SHP77 (cell line): ENCODE measurements at regions not wholly inside any gene's neighbourhood (a gene's known extent, or its start where the extent isn't known, plus 50 kb on each side); places are given as distances from the start of the nearest gene placed in this dataset.
"Not testable (repeated sequence)": the region's sequence is repeated elsewhere in the genome, so short reads cannot be mapped to it uniquely, and the experiment has no call there.

Experiments
- DNase-seq, 2 experiments: peaks; one replicate each; lab custom pipeline; 2025; lab: John Stamatoyannopoulos, UW

DNA sequence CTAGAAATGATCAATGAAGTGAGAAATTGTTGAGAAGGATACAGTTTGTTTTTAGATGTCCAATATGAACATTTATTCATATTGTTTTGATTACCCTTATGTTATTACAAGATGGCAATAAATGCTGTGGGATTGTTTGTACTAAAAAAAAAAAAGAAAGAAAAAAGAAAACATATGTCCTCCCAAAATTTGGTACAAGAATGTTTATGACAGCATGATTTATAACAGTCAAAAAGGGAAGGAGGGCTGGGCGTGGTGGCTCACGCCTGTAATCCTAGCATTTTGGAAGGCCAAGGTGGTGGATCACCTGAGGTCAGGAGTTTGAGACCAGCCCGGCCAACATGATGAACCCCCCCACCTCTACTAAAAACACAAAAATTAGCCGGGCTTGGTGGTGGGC lies 78.5 kb upstream of the ID2 start:
- not testable (repeated sequence) for DNase-seq

GRCh38 chr2:8604262-8604661 lies 77.6 kb upstream of the ID2 start:
- no peak for DNase-seq

GRCh38 chr2:8605351-8606065 lies 76.3 kb upstream of the ID2 start:
- DNase-seq, result peak in 1 of 2 experiments; percentile 30

DNA sequence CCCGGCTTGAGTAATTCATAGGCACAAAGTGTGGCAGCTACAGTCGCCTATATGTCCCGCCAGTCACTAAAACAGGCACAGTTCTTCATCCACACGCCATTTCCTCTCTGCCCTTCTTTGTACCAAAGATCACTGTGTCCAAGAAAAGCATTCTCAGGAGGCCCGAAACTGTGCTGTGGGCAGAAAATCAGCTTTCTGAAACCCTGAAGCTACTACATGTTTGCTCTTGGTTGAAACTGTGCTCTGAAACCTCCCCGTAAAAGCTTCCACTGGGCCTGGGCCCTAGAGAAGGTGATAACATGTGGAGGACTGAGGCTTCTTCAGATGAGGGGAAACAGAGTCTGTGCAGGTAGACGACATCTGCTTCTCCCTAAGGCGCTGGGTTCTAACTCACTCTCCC lies 75.6 kb upstream of the ID2 start:
- DNase-seq, result no peak

DNA sequence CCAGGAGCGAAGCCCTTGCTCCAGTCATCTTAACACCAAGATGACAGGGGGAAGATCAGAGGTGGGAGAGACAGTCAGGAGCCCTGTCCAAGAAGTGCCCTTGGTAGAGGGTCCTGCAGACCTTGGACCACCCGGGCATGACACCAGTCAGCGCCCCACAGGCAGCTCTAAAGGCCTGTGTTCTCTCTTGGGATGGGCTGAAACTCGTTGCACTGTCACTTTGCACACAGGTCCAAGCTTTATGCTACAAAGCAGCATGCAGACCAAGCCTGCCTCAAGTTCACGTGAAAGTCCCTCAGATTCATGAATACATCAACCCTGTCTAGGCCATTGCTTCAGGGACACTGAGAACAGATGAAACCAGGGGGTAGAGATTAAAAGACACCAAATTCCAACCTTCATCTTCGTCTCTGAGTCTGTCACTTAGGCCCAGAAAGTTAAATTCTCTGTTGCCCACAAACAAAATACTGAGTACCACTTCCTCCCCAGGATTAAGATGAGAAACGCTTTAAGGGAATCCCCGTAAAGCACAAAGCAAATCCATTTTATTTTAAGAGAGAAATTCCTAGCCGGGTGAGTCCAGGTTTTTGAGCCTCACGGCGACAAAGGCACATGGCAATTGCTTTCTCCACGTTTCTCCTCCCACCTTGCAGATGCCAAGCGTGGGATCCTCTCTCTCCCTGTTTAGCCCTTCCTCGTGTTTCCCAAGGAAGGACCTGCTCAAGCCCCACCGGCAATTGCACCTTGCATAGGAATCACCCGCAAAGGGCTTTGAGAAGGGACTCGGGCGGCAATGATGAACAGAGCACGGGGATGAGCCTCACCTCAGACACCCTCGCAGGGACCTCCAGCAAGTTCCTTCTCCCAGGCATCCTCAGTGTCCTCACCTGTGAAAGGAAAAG lies 75.0 kb upstream of the ID2 start:
- DNase-seq, result no peak

GRCh38 chr2:8607606-8608005 lies 74.2 kb upstream of the ID2 start:
- DNase-seq, result no peak

DNA sequence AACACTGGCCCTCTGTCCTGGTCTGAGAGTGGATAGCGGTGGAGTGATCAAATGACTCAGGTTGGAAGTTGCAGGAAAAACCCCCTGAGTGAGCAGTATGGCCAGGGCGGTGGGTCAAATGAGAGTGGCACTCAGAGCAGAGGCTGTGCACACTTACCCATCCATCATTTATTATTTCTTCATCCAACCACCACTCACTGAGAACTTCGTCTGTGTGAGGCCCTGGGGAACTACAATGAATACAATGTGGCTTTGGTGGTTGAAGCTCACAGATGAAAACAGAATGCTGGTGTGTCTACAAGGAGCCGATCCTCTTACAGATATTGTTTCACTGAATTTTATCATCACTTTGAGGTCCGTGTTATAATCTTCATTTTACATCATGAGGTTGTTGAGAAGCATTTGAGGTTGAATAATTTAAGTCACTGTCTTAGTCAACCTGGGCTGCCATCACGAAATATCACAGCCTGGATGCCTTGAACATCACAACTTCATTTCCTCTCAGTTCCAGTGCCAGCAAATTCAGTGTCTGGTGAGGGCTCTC lies 73.4 kb upstream of the ID2 start:
- DNase-seq, result no peak

GRCh38 chr2:8609357-8609811 lies 72.5 kb upstream of the ID2 start:
- no peak for DNase-seq

- DNase-seq, result not testable (repeated sequence)
Observed at GRCh38 chr2:8610775-8611174, 71.1 kb upstream of the ID2 start.

GRCh38 chr2:8611246-8611645 lies 70.6 kb upstream of the ID2 start:
- no peak for DNase-seq

DNA sequence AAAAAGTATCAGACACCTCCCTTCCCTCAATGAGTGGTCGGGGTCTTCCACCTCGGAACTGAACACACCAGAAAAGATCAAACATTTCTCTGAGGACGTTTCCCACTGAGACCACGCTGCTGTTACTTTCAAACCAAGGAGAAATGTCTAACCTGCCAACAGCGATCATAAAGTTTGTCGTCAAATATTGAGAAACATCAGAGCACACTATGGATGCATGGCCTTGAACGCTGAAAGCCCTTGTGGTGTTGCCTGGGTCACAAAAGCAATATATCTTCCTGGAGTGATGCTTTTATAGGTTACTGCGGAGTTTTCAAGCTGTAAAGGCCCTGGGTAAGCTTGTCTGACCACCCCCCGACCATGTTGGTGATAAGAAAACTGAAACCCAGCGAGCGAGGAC lies 70.2 kb upstream of the ID2 start:
- DNase-seq, result no peak

DNA sequence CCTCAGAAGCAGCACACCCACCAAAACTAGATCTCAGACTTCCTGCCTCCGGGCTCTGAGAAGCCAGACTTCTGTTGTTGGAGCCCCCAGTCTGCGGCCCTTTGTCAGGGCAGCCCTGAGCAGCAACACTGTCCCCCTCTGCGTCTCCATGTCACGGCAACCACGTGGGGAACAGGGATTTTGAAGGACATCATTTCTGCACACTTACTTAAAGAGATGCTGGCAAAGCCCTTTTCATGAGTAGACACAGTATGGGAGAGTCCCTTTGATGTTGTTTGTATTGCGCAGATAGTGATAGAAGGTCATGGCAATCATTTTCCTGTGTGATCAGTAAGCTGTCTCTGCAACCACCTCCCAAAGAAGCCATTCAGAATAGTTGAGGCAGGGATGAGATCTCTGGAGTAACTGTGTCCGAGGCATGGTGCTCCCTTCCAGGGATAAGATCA lies 69.1 kb upstream of the ID2 start:
- DNase-seq, result no peak

GRCh38 chr2:8613207-8613999 lies 68.5 kb upstream of the ID2 start:
- DNase-seq, result not testable (repeated sequence)

- no peak for DNase-seq
Observed at GRCh38 chr2:8614646-8615045, 67.2 kb upstream of the ID2 start.

- DNase-seq, result no peak
Observed at GRCh38 chr2:8615252-8615575, 66.6 kb upstream of the ID2 start.

DNA sequence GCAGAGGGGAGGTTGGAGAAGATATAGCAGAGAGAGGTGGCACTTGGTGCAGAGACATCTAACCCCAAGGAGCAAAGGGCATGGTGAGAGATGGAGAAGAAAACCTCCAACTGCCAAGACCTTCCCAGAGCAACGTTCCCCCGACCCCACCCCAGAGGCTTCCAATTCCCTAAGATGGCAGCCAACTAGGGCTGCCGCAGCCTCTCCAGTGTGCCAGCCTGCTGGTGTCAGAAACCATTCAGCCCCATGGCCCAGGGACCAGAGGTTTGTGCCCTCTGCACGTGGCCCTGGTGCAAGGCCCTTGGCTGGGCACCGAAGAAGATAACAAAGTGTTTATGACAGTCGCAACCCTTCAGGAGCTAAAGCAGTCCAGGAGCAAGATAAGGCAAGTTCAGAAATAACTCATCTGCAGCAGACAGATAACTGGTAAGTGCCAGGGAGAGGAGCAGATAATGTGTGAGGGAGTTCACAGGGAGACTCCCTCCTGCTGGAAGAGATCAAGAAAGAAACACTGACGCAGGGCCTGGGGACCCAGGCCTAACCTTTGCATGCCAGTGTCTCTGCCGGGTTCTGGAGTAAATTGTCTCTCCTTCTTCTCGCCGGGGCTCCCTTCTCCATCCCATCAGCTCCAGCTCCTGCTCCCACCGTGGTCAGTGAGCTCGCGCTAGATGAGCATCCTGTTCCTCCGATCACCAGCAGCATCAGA lies 66.1 kb upstream of the ID2 start:
- DNase-seq, result no peak

GRCh38 chr2:8617048-8617447 lies 64.8 kb upstream of the ID2 start:
- DNase-seq, result no peak

DNA sequence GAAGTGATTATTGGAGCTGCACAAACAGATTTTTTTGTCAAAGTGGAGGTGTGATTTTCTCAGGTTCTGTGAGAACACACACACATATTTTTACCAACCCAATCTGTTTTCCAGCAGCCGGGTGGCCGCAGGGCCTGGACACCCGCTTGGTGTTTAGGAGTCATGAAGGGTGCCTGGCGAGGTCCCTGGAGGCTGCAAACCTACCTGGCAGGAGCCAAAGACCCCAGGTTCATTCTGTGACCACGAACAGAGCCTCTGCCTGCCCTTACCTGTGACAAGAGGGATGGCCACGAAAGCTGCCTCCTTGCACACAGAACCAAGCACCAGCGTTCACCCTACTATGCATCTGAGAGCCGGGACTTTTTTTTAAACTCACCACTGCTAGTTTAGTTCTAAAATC lies 64.3 kb upstream of the ID2 start:
- no peak for DNase-seq

DNA sequence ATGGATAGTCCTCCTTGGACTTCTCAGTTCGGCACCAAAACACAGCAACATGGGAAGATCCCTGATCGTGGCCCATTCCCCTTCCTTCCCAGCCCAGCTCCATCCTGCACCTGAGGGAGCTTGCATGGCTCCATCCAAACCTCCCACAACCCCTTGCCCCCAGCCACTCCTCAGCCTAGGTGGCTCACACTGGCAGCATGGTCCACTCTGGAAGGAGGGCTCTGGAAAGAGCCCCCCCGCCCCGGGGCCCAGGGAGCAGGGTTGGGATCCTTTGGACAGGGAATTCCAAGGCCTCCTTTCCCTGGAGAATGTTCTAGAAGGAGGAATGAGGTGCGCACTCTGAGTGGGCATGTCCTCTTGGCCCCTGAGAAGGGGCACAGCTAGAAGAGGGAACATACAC lies 62.8 kb upstream of the ID2 start:
- no peak for DNase-seq

- DNase-seq, result no peak
Observed at GRCh38 chr2:8620611-8621382, 61.1 kb upstream of the ID2 start.
